Subcutaneous abdominal adipose tissue (tissue), 5 donors: ENCODE measurements at regions not wholly inside any gene's neighbourhood (a gene's known extent, or its start where the extent isn't known, plus 50 kb on each side); places are given as distances from the start of the nearest gene placed in this dataset.
"Not testable (repeated sequence)": the region's sequence is repeated elsewhere in the genome, so short reads cannot be mapped to it uniquely, and the experiment has no call there.

Experiments
- H3K27ac ChIP-seq: one replicate; pipeline ENCODE4 v1.7.0; 2013; ENCODE audit warnings: low read depth, mild to moderate bottlenecking, inconsistent platforms, low read length, moderate library complexity
- H3K27me3 ChIP-seq, 5 donors: one replicate each; pipeline ENCODE4 v1.7.0; 2013; ENCODE audit warnings: low read length in 5 of 5, inconsistent platforms in 1 of 5; ENCODE audit not compliant: control insufficient read depth in 5 of 5, insufficient read depth in 4 of 5
- H3K36me3 ChIP-seq, 5 donors: one replicate each; pipeline ENCODE4 v1.7.0; 2013; ENCODE audit warnings: low read length in 5 of 5; ENCODE audit not compliant: control insufficient read depth in 5 of 5, insufficient read depth in 5 of 5
- H3K4me1 ChIP-seq, 5 donors: one replicate each; pipeline ENCODE4 v1.7.0; 2013; ENCODE audit warnings: low read length in 5 of 5, mild to moderate bottlenecking in 3 of 5, moderate library complexity in 1 of 5; ENCODE audit not compliant: control insufficient read depth in 5 of 5, insufficient read depth in 5 of 5
- H3K4me3 ChIP-seq, 5 donors: one replicate each; pipeline ENCODE4 v1.7.0; 2013; ENCODE audit warnings: low read length in 5 of 5, low read depth in 1 of 5
- H3K9ac ChIP-seq, 5 donors: one replicate each; pipeline ENCODE4 v1.7.0; 2013; ENCODE audit warnings: low read length in 5 of 5, mild to moderate bottlenecking in 4 of 5, moderate library complexity in 3 of 5
- H3K9me3 ChIP-seq, 5 donors: one replicate each; pipeline ENCODE4 v1.7.0; 2013; ENCODE audit warnings: low read length in 5 of 5; ENCODE audit not compliant: control insufficient read depth in 5 of 5
- donor health status: healthy.
- donor health status: healthy.
- donor health status: healthy.
- donor health status: healthy.
- donor health status: healthy.

- no peak overlapping the region for H3K9ac ChIP-seq
- H3K27me3 ChIP-seq: no peaks in the 10 kb centered on the region
- no peaks in the 10 kb centered on the region for H3K9me3 ChIP-seq
- no peak overlapping the region for H3K27ac ChIP-seq
- H3K36me3 ChIP-seq: no peaks in the 10 kb centered on the region
- H3K4me1 ChIP-seq: peaks cover 0 to 11% (median 8%) of the 10 kb centered on the region in 5 donors
- H3K4me3 ChIP-seq: no peak overlapping the region
These were observed 87.5 kb upstream of the NEDD4L start for GRCh38 chr18:57956491-57956890.

- peaks cover 0 to 11% (median 8%) of the 10 kb centered on the region in 5 donors for H3K4me1 ChIP-seq
- H3K9me3 ChIP-seq: no peaks in the 10 kb centered on the region
- H3K36me3 ChIP-seq: no peaks in the 10 kb centered on the region
- no peak overlapping the region for H3K27ac ChIP-seq
- no peak overlapping the region for H3K4me3 ChIP-seq
- no peaks in the 10 kb centered on the region for H3K27me3 ChIP-seq
- no peak overlapping the region for H3K9ac ChIP-seq
These were observed 89.1 kb upstream of the NEDD4L start for GRCh38 chr18:57954935-57955334.

- Histone ChIP-seq H3K9me3 (no peaks in the 10 kb centered on the region), H3K4me3 (no peak overlapping the region), H3K36me3 (no peaks in the 10 kb centered on the region), H3K27ac (no peak overlapping the region), H3K9ac (no peak overlapping the region), H3K4me1 (peaks cover 0 to 11% (median 8%) of the 10 kb centered on the region in 5 donors), H3K27me3 (no peaks in the 10 kb centered on the region)
These were observed 90.1 kb upstream of the NEDD4L start for GRCh38 chr18:57953883-57954282.

GRCh38 chr18:57951999-57952774 lies 91.8 kb upstream of the NEDD4L start:
- Histone ChIP-seq H3K36me3 (no peaks in the 10 kb centered on the region), H3K27ac (peak overlapping the region; percentile 60), H3K4me1 (peaks cover 0 to 11% (median 8%) of the 10 kb centered on the region in 5 donors), H3K9me3 (peaks cover 0 to 2% (median 0%) of the 10 kb centered on the region in 5 donors), H3K9ac (no peak overlapping the region), H3K4me3 (peak overlapping the region in 2 of 5 donors; percentile 30 to 36), H3K27me3 (no peaks in the 10 kb centered on the region)

- Histone ChIP-seq H3K27ac (no peak overlapping the region), H3K36me3 (no peaks in the 10 kb centered on the region), H3K27me3 (no peaks in the 10 kb centered on the region), H3K9me3 (peaks cover 0 to 2% (median 0%) of the 10 kb centered on the region in 5 donors), H3K4me1 (peaks cover 0 to 11% (median 8%) of the 10 kb centered on the region in 5 donors), H3K4me3 (no peak overlapping the region), H3K9ac (no peak overlapping the region)
These were observed 92.8 kb upstream of the NEDD4L start for GRCh38 chr18:57951117-57951796.

GRCh38 chr18:57950542-57950941 lies 93.5 kb upstream of the NEDD4L start:
- Histone ChIP-seq H3K27ac (no peak overlapping the region), H3K36me3 (no peaks in the 10 kb centered on the region), H3K4me1 (peaks cover 0 to 11% (median 8%) of the 10 kb centered on the region in 5 donors), H3K4me3 (no peak overlapping the region), H3K9ac (no peak overlapping the region), H3K9me3 (peaks cover 0 to 2% (median 0%) of the 10 kb centered on the region in 5 donors), H3K27me3 (no peaks in the 10 kb centered on the region)

- H3K27me3 ChIP-seq, H3K36me3 ChIP-seq, H3K4me3 ChIP-seq, H3K9me3 ChIP-seq, H3K27ac ChIP-seq, H3K9ac ChIP-seq: not testable (repeated sequence)
- H3K4me1 ChIP-seq: peaks cover 0 to 11% (median 8%) of the 10 kb centered on the region in 5 donors
These were observed 94.7 kb upstream of the NEDD4L start for GRCh38 chr18:57949335-57949734.

GRCh38 chr18:57947117-57947516 lies 96.9 kb upstream of the NEDD4L start:
- Histone ChIP-seq H3K36me3 (no peaks in the 10 kb centered on the region), H3K9ac (no peak overlapping the region), H3K4me1 (peaks cover 0 to 3% (median 1%) of the 10 kb centered on the region in 5 donors), H3K27me3 (peaks cover 0 to 1% (median 0%) of the 10 kb centered on the region in 5 donors), H3K4me3 (no peak overlapping the region), H3K27ac (no peak overlapping the region), H3K9me3 (peaks cover 0 to 2% (median 0%) of the 10 kb centered on the region in 5 donors)

GRCh38 chr18:57943723-57944122 lies 100.3 kb upstream of the NEDD4L start:
- Histone ChIP-seq H3K4me3 (no peak overlapping the region), H3K27me3 (peaks cover 0 to 5% (median 0%) of the 10 kb centered on the region in 5 donors), H3K9ac (no peak overlapping the region), H3K36me3 (no peaks in the 10 kb centered on the region), H3K9me3 (peaks cover 0 to under 1% (median 0%) of the 10 kb centered on the region in 5 donors), H3K27ac (no peak overlapping the region), H3K4me1 (peaks cover 0 to 4% (median 0%) of the 10 kb centered on the region in 5 donors)

GRCh38 chr18:57942493-57942892 lies 101.5 kb upstream of the NEDD4L start:
- H3K9me3 ChIP-seq: no peaks in the 10 kb centered on the region
- no peaks in the 10 kb centered on the region for H3K36me3 ChIP-seq
- no peak overlapping the region for H3K27ac ChIP-seq
- no peak overlapping the region for H3K4me3 ChIP-seq
- H3K27me3 ChIP-seq: peaks cover 0 to 5% (median 0%) of the 10 kb centered on the region in 5 donors
- H3K4me1 ChIP-seq: peaks cover 0 to 4% (median 0%) of the 10 kb centered on the region in 5 donors
- H3K9ac ChIP-seq: no peak overlapping the region
